GM23338 (cell line): ENCODE measurements at regions not wholly inside any gene's neighbourhood (a gene's known extent, or its start where the extent isn't known, plus 50 kb on each side); places are given as distances from the start of the nearest gene placed in this dataset.

ENCODE experiments used
- ATAC-seq: fragments of 200-7000 bp; cut with Tn5 transposase; 3 replicates; pipeline ENCODE4 v1.9.1; 2020
- DNase-seq: peaks from one replicate; pipeline ENCODE4 v3.0.0-alpha.2; 2015; ENCODE audit warnings: low spot score
- H2AFZ ChIP-seq: fragments of 200-600 bp; sonication (generic); 2 replicates; pipeline ENCODE4 v1.8.0; 2016; ENCODE audit warnings: antibody characterized with exemption, mild to moderate bottlenecking, moderate library complexity
- H3F3A ChIP-seq: fragments of 200-600 bp; sonication (generic); replicated peaks from 2 replicates; pipeline ENCODE4 v1.8.0; 2017; ENCODE audit warnings: antibody characterized with exemption, mixed run types, low read depth
- H3K27ac ChIP-seq: fragments of 200-600 bp; sonication (generic); 2 replicates; pipeline ENCODE4 v1.6.1; 2016; ENCODE audit warnings: low read depth
- H3K27me3 ChIP-seq: fragments of 200-600 bp; sonication (generic); 2 replicates; pipeline ENCODE4 v1.8.0; 2016; ENCODE audit warnings: mild to moderate bottlenecking, mixed run types, moderate library complexity; ENCODE audit not compliant: insufficient read depth
- H3K36me3 ChIP-seq: fragments of 200-600 bp; sonication (generic); 2 replicates; pipeline ENCODE4 v1.8.0; 2016; ENCODE audit warnings: mild to moderate bottlenecking; ENCODE audit not compliant: insufficient read depth
- H3K4me1 ChIP-seq: fragments of 200-600 bp; sonication (generic); 2 replicates; pipeline ENCODE4 v1.8.0; 2016; ENCODE audit warnings: mild to moderate bottlenecking, moderate library complexity; ENCODE audit not compliant: insufficient read depth
- H3K4me2 ChIP-seq: fragments of 200-600 bp; sonication (generic); 2 replicates; pipeline ENCODE4 v1.7.1; 2017; ENCODE audit warnings: mixed run types
- H3K4me3 ChIP-seq: fragments of 200-600 bp; sonication (generic); 2 replicates; pipeline ENCODE4 v1.6.1; 2016; ENCODE audit warnings: mixed run types
- H3K79me2 ChIP-seq: fragments of 200-600 bp; sonication (generic); replicated peaks from 2 replicates; pipeline ENCODE4 v1.8.0; 2017; ENCODE audit warnings: mild to moderate bottlenecking; ENCODE audit not compliant: insufficient read depth
- H3K9me2 ChIP-seq: fragments of 200-600 bp; sonication (generic); 2 replicates; pipeline ENCODE4 v1.8.0; 2017; ENCODE audit not compliant: insufficient read depth
- H4K20me1 ChIP-seq: fragments of 200-600 bp; sonication (generic); replicated peaks from 2 replicates; pipeline ENCODE4 v1.8.0; 2017; ENCODE audit warnings: mild to moderate bottlenecking; ENCODE audit not compliant: insufficient read depth
- H3K27ac Mint-ChIP-seq: 2 replicates; pipeline ENCODE4 v1.8.0; 2020; ENCODE audit warnings: inconsistent platforms, mild to moderate bottlenecking, moderate library complexity, mixed read lengths
- H3K27me3 Mint-ChIP-seq: 3 replicates; pipeline ENCODE4 v1.8.0; 2022; ENCODE audit warnings: low read depth, mild to moderate bottlenecking, moderate library complexity, mixed read lengths, inconsistent platforms; ENCODE audit not compliant: insufficient read depth, poor library complexity
- H3K36me3 Mint-ChIP-seq: 3 replicates; pipeline ENCODE4 v1.8.0; 2021; ENCODE audit warnings: low read depth, mild to moderate bottlenecking, inconsistent platforms, moderate library complexity, mixed read lengths
- H3K4me1 Mint-ChIP-seq: 3 replicates; pipeline ENCODE4 v1.8.0; 2020; ENCODE audit warnings: mild to moderate bottlenecking, inconsistent platforms, mixed read lengths
- H3K4me3 Mint-ChIP-seq: 3 replicates; pipeline ENCODE4 v1.8.0; 2021; ENCODE audit warnings: moderate library complexity, mild to moderate bottlenecking, inconsistent platforms, mixed read lengths
- H3K9me3 Mint-ChIP-seq: 3 replicates; pipeline ENCODE4 v1.8.0; 2020; ENCODE audit warnings: moderate library complexity, mild to moderate bottlenecking, inconsistent platforms, mixed read lengths
- CREB1 ChIP-seq: fragments of 250-450 bp; sonication (Bioruptor Pico); IDR thresholded peaks from 2 replicates; pipeline ENCODE4 v1.5.0; 2020; ENCODE audit warnings: low read depth, mild to moderate bottlenecking, moderate library complexity
- CTCF ChIP-seq, 2 experiments: fragments of 200-600 bp in 1 of 2; sonication (generic) in 1 of 2; conservative IDR thresholded peaks; 2 replicates each; pipeline versions ENCODE4 v1.5.1 to v1.6.1; 2016 to 2017; ENCODE audit warnings: antibody characterized with exemption in 2 of 2, low read depth in 2 of 2, mild to moderate bottlenecking in 2 of 2, moderate library complexity in 1 of 2
- ETS1 ChIP-seq: IDR thresholded peaks from 2 replicates; pipeline ENCODE4 v1.6.1; 2016; ENCODE audit warnings: antibody characterized with exemption
- EZH2phosphoT487 ChIP-seq: fragments of 200-600 bp; sonication (generic); IDR thresholded peaks from one replicate; pipeline ENCODE4 v1.8.1; 2018; ENCODE audit warnings: antibody characterized with exemption; ENCODE audit not compliant: unreplicated experiment
- JUNB ChIP-seq: IDR thresholded peaks from one replicate; pipeline ENCODE4 v1.6.1; 2016; ENCODE audit warnings: antibody characterized with exemption; ENCODE audit not compliant: unreplicated experiment
- NANOG ChIP-seq: IDR thresholded peaks from 2 replicates; pipeline ENCODE4 v1.6.1; 2016; ENCODE audit warnings: antibody characterized with exemption, borderline replicate concordance
- POLR2AphosphoS5 ChIP-seq: IDR thresholded peaks from 2 replicates; pipeline ENCODE4 v1.6.1; 2016; ENCODE audit warnings: antibody characterized with exemption, low read depth
- ZNF114 ChIP-seq: fragments of 250-450 bp; sonication (Bioruptor Pico); IDR thresholded peaks from 2 replicates; pipeline ENCODE4 v1.5.0; 2020; ENCODE audit warnings: mild to moderate bottlenecking, moderate library complexity
- TF ChIP-seq, protein P1 (sequence below): fragments of 250-450 bp; sonication (Bioruptor Pico); IDR thresholded peaks from 2 replicates; pipeline ENCODE4 v1.5.0; 2020; ENCODE audit warnings: mild to moderate bottlenecking, moderate library complexity
- TF ChIP-seq, protein P2 (sequence below): IDR thresholded peaks from one replicate; pipeline ENCODE4 v1.6.1; 2018; ENCODE audit warnings: antibody characterized with exemption; ENCODE audit not compliant: unreplicated experiment

- TF ChIP-seq, protein P1, sequence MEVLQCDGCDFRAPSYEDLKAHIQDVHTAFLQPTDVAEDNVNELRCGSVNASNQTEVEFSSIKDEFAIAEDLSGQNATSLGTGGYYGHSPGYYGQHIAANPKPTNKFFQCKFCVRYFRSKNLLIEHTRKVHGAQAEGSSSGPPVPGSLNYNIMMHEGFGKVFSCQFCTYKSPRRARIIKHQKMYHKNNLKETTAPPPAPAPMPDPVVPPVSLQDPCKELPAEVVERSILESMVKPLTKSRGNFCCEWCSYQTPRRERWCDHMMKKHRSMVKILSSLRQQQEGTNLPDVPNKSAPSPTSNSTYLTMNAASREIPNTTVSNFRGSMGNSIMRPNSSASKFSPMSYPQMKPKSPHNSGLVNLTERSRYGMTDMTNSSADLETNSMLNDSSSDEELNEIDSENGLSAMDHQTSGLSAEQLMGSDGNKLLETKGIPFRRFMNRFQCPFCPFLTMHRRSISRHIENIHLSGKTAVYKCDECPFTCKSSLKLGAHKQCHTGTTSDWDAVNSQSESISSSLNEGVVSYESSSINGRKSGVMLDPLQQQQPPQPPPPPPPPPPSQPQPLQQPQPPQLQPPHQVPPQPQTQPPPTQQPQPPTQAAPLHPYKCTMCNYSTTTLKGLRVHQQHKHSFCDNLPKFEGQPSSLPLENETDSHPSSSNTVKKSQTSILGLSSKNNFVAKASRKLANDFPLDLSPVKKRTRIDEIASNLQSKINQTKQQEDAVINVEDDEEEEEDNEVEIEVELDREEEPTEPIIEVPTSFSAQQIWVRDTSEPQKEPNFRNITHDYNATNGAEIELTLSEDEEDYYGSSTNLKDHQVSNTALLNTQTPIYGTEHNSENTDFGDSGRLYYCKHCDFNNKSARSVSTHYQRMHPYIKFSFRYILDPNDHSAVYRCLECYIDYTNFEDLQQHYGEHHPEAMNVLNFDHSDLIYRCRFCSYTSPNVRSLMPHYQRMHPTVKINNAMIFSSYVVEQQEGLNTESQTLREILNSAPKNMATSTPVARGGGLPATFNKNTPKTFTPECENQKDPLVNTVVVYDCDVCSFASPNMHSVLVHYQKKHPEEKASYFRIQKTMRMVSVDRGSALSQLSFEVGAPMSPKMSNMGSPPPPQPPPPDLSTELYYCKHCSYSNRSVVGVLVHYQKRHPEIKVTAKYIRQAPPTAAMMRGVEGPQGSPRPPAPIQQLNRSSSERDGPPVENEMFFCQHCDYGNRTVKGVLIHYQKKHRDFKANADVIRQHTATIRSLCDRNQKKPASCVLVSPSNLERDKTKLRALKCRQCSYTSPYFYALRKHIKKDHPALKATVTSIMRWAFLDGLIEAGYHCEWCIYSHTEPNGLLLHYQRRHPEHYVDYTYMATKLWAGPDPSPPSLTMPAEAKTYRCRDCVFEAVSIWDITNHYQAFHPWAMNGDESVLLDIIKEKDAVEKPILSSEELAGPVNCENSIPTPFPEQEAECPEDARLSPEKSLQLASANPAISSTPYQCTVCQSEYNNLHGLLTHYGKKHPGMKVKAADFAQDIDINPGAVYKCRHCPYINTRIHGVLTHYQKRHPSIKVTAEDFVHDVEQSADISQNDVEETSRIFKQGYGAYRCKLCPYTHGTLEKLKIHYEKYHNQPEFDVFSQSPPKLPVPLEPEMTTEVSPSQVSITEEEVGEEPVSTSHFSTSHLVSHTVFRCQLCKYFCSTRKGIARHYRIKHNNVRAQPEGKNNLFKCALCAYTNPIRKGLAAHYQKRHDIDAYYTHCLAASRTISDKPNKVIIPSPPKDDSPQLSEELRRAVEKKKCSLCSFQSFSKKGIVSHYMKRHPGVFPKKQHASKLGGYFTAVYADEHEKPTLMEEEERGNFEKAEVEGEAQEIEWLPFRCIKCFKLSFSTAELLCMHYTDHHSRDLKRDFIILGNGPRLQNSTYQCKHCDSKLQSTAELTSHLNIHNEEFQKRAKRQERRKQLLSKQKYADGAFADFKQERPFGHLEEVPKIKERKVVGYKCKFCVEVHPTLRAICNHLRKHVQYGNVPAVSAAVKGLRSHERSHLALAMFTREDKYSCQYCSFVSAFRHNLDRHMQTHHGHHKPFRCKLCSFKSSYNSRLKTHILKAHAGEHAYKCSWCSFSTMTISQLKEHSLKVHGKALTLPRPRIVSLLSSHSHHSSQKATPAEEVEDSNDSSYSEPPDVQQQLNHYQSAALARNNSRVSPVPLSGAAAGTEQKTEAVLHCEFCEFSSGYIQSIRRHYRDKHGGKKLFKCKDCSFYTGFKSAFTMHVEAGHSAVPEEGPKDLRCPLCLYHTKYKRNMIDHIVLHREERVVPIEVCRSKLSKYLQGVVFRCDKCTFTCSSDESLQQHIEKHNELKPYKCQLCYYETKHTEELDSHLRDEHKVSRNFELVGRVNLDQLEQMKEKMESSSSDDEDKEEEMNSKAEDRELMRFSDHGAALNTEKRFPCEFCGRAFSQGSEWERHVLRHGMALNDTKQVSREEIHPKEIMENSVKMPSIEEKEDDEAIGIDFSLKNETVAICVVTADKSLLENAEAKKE: no peak
- TF ChIP-seq CTCF (conservative IDR thresholded peaks at IDR 0.05; ENCODE audit: low read depth in 2 of 2) (no peak), POLR2AphosphoS5 (no peak), EZH2phosphoT487 (no peak), ETS1 (no peak)
Measured at GRCh38 chr2:139259422-139260051, 479.3 kb upstream of the NXPH2 start (continued).

GRCh38 chr2:139241286-139241685 is 461.1 kb upstream of the NXPH2 start:
- ATAC-seq (no peak), DNase-seq (no peak)
- no peaks in the 10 kb centered on the region for H3K79me2 ChIP-seq
- Mint-ChIP-seq H3K27ac (no peak overlapping the region), H3K36me3 (no peaks in the 10 kb centered on the region), H3K9me3 (no peaks in the 10 kb centered on the region), H3K4me1 (no peaks in the 10 kb centered on the region), H3K4me3 (no peak overlapping the region), H3K27me3 (no peaks in the 10 kb centered on the region)
- H3K4me1 ChIP-seq: 0 out of 2 replicates have a peak, but pooled peaks cover 3% of the 10 kb centered on the region
- H3K27ac ChIP-seq: no peak overlapping the region
- H3F3A ChIP-seq: no peaks in the 10 kb centered on the region
- no peak overlapping the region for H3K4me3 ChIP-seq
- no peaks in the 10 kb centered on the region for H4K20me1 ChIP-seq
- no peak overlapping the region for H2AFZ ChIP-seq
- no peaks in the 10 kb centered on the region for H3K27me3 ChIP-seq
- H3K9me2 ChIP-seq: no peaks in the 10 kb centered on the region
- no peak overlapping the region for H3K4me2 ChIP-seq
- no peaks in the 10 kb centered on the region for H3K36me3 ChIP-seq
- TF ChIP-seq NANOG (no peak), POLR2AphosphoS5 (no peak), JUNB (no peak), CREB1 (CRISPR knock-in tag) (no peak), ZNF114 (no peak), ETS1 (no peak), EZH2phosphoT487 (no peak)
- TF ChIP-seq, protein P2, sequence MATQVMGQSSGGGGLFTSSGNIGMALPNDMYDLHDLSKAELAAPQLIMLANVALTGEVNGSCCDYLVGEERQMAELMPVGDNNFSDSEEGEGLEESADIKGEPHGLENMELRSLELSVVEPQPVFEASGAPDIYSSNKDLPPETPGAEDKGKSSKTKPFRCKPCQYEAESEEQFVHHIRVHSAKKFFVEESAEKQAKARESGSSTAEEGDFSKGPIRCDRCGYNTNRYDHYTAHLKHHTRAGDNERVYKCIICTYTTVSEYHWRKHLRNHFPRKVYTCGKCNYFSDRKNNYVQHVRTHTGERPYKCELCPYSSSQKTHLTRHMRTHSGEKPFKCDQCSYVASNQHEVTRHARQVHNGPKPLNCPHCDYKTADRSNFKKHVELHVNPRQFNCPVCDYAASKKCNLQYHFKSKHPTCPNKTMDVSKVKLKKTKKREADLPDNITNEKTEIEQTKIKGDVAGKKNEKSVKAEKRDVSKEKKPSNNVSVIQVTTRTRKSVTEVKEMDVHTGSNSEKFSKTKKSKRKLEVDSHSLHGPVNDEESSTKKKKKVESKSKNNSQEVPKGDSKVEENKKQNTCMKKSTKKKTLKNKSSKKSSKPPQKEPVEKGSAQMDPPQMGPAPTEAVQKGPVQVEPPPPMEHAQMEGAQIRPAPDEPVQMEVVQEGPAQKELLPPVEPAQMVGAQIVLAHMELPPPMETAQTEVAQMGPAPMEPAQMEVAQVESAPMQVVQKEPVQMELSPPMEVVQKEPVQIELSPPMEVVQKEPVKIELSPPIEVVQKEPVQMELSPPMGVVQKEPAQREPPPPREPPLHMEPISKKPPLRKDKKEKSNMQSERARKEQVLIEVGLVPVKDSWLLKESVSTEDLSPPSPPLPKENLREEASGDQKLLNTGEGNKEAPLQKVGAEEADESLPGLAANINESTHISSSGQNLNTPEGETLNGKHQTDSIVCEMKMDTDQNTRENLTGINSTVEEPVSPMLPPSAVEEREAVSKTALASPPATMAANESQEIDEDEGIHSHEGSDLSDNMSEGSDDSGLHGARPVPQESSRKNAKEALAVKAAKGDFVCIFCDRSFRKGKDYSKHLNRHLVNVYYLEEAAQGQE: no peak
